GM18505 (cell line): ENCODE measurements at regions not wholly inside any gene's neighbourhood (a gene's known extent, or its start where the extent isn't known, plus 50 kb on each side); places are given as distances from the start of the nearest gene placed in this dataset.

Experiments
- ATAC-seq: cut with Tn5 transposase; IDR thresholded peaks from one replicate; pipeline ENCODE4 v1.9.1; 2021; ENCODE audit not compliant: unreplicated experiment
- POLR2A ChIP-seq: IDR thresholded peaks from 4 replicates; pipeline ENCODE4 v1.6.1; 2011; ENCODE audit warnings: borderline replicate concordance; ENCODE audit not compliant: insufficient read depth, insufficient read length; ENCODE audit errors: extremely low read depth

- no peak for ATAC-seq
- no peak for TF ChIP-seq POLR2A
These were observed 402.1 kb upstream of the CHD6 start for GRCh38 chr20:42020316-42020715.

- TF ChIP-seq POLR2A: no peak
- ATAC-seq: no peak
These were observed 400.8 kb upstream of the CHD6 start for GRCh38 chr20:42018979-42019378.

- no peak for ATAC-seq
- no peak for TF ChIP-seq POLR2A
These were observed 391.9 kb upstream of the CHD6 start for GRCh38 chr20:42010090-42010489.

- TF ChIP-seq POLR2A: no peak
- no peak for ATAC-seq
These were observed 389.1 kb upstream of the CHD6 start for GRCh38 chr20:42007251-42007650.

GRCh38 chr20:42005211-42005610 lies 387.0 kb upstream of the CHD6 start:
- TF ChIP-seq POLR2A: no peak
- ATAC-seq: no peak

- no peak for TF ChIP-seq POLR2A
These were observed 385.2 kb upstream of the CHD6 start for GRCh38 chr20:42003380-42003779.

GRCh38 chr20:41998539-41999341 lies 380.6 kb upstream of the CHD6 start:
- TF ChIP-seq POLR2A: no peak
- ATAC-seq: no peak

More at GRCh38 chr20:42003380-42003779, 385.2 kb upstream of the CHD6 start:
- no peak for ATAC-seq

GRCh38 chr20:41996951-41997350 lies 378.8 kb upstream of the CHD6 start:
- TF ChIP-seq POLR2A: no peak
- no peak for ATAC-seq

- TF ChIP-seq POLR2A: no peak
- ATAC-seq: no peak
These were observed 374.3 kb upstream of the CHD6 start for GRCh38 chr20:41992481-41992880.

GRCh38 chr20:41991412-41991811 lies 373.2 kb upstream of the CHD6 start:
- no peak for ATAC-seq
- no peak for TF ChIP-seq POLR2A

GRCh38 chr20:41989935-41990635 lies 371.9 kb upstream of the CHD6 start:
- no peak for TF ChIP-seq POLR2A
- ATAC-seq: no peak

GRCh38 chr20:41989039-41989679 lies 371.0 kb upstream of the CHD6 start:
- no peak for TF ChIP-seq POLR2A
- no peak for ATAC-seq

- ATAC-seq: no peak
- no peak for TF ChIP-seq POLR2A
These were observed 365.9 kb upstream of the CHD6 start for GRCh38 chr20:41984031-41984430.
